ENCODE measurements at regions not wholly inside any gene's neighbourhood (a gene's known extent, or its start where the extent isn't known, plus 50 kb on each side); places are given as distances from the start of the nearest gene placed in this dataset.

- Histone ChIP-seq H3K4me3 (ENCODE audit: low read depth, low read length) (no peak overlapping the region), H3K36me3 (ENCODE audit: control insufficient read depth, insufficient read depth, low read length) (no peaks in the 10 kb centered on the region), H3K27me3 (ENCODE audit: control insufficient read depth, insufficient read depth, low read length) (no peaks in the 10 kb centered on the region; the same call in 1 of the 2 replicates)
- ChIA-PET CTCF (no interaction called here), POLR2A (no interaction called here)
- DNase-seq (ENCODE audit: low read depth): no peak
- no peak for TF ChIP-seq CTCF (IDR thresholded peaks at IDR 0.05; ENCODE audit: insufficient read depth, low read depth, low read length)
Measured at GRCh38 chr2:60359569-60359968, 193.9 kb downstream of the BCL11A start.

GRCh38 chr2:60358476-60358875, 195.0 kb downstream of the BCL11A start:
- no peaks in the 10 kb centered on the region; the same call in 1 of the 2 replicates for H3K27me3 ChIP-seq (ENCODE audit: control insufficient read depth, insufficient read depth, low read length)
- TF ChIP-seq CTCF (IDR thresholded peaks at IDR 0.05; ENCODE audit: insufficient read depth, low read depth, low read length): no peak
- POLR2A ChIA-PET: no interaction called here
- H3K4me3 ChIP-seq (ENCODE audit: low read depth, low read length): no peak overlapping the region
- DNase-seq (ENCODE audit: low read depth): no peak
- CTCF ChIA-PET: no interaction called here
- no peaks in the 10 kb centered on the region for H3K36me3 ChIP-seq (ENCODE audit: control insufficient read depth, insufficient read depth, low read length)

- TF ChIP-seq CTCF (IDR thresholded peaks at IDR 0.05; ENCODE audit: insufficient read depth, low read depth, low read length): no peak
- POLR2A ChIA-PET: no interaction called here
- CTCF ChIA-PET: no interaction called here
- Histone ChIP-seq H3K36me3 (ENCODE audit: control insufficient read depth, insufficient read depth, low read length) (no peaks in the 10 kb centered on the region), H3K4me3 (ENCODE audit: low read depth, low read length) (no peak overlapping the region), H3K27me3 (ENCODE audit: control insufficient read depth, insufficient read depth, low read length) (no peaks in the 10 kb centered on the region; the same call in 1 of the 2 replicates)
- DNase-seq (ENCODE audit: low read depth): no peak
Measured at GRCh38 chr2:60357996-60358395, 195.5 kb downstream of the BCL11A start.

- no peak for TF ChIP-seq CTCF (IDR thresholded peaks at IDR 0.05; ENCODE audit: insufficient read depth, low read depth, low read length)
- ChIA-PET CTCF (no interaction called here), POLR2A (no interaction called here)
Measured at GRCh38 chr2:60356346-60356745, 197.1 kb downstream of the BCL11A start.

GRCh38 chr2:60355849-60356261, 197.6 kb downstream of the BCL11A start:
- ChIA-PET CTCF (no interaction called here), POLR2A (no interaction called here)
- DNase-seq (ENCODE audit: low read depth): no peak
- Histone ChIP-seq H3K27me3 (ENCODE audit: control insufficient read depth, insufficient read depth, low read length) (no peaks in the 10 kb centered on the region; the same call in none of the 2 replicates), H3K36me3 (ENCODE audit: control insufficient read depth, insufficient read depth, low read length) (no peaks in the 10 kb centered on the region), H3K4me3 (ENCODE audit: low read depth, low read length) (no peak overlapping the region)
- no peak for TF ChIP-seq CTCF (IDR thresholded peaks at IDR 0.05; ENCODE audit: insufficient read depth, low read depth, low read length)

More at GRCh38 chr2:60356346-60356745, 197.1 kb downstream of the BCL11A start:
- no peaks in the 10 kb centered on the region; the same call in none of the 2 replicates for H3K27me3 ChIP-seq (ENCODE audit: control insufficient read depth, insufficient read depth, low read length)
- H3K36me3 ChIP-seq (ENCODE audit: control insufficient read depth, insufficient read depth, low read length): no peaks in the 10 kb centered on the region
- H3K4me3 ChIP-seq (ENCODE audit: low read depth, low read length): no peak overlapping the region
- DNase-seq (ENCODE audit: low read depth): no peak
